CD4-positive, alpha-beta T cell (primary cell): ENCODE measurements at regions not wholly inside any gene's neighbourhood (a gene's known extent, or its start where the extent isn't known, plus 50 kb on each side); places are given as distances from the start of the nearest gene placed in this dataset.

Source experiments
- ATAC-seq: fragments of 200-7000 bp; cut with Tn5 transposase; one replicate; pipeline ENCODE4 v1.10.0; 2022; ENCODE audit warnings: mild to moderate bottlenecking; ENCODE audit not compliant: poor library complexity
- CTCF ChIA-PET: fragments of 350-600 bp; sonication (Branson Sonifier 250); formaldehyde crosslinking; loops from one replicate; lab custom pipeline; 2021; ENCODE audit warnings: antibody characterized with exemption, inconsistent platforms; lab: Charles Lee
- POLR2A ChIA-PET: fragments of 350-600 bp; sonication (Branson Sonifier 250); formaldehyde crosslinking; loops from one replicate; lab custom pipeline; 2021; ENCODE audit warnings: antibody characterized with exemption, inconsistent platforms; lab: Charles Lee
- DNase-seq, 14 experiments: peaks; one replicate each; pipeline ENCODE4 v3.0.0-alpha.2; 2013 to 2020; ENCODE audit warnings: mixed read lengths in 2 of 14
- H3K27ac ChIP-seq, 2 donors: one replicate each; pipeline versions ENCODE4 v1.5.1 to v1.7.0; 2013; ENCODE audit warnings: low read length in 2 of 2, low read depth in 1 of 2, mild to moderate bottlenecking in 1 of 2
- H3K27me3 ChIP-seq, 2 experiments: 1 replicate in 1 of 2; 2 replicates in 1 of 2; pipeline versions ENCODE4 v1.6.1 to v1.7.0; 2013; ENCODE audit warnings: low read length in 2 of 2, control low read depth in 1 of 2, mild to moderate bottlenecking in 1 of 2, moderate library complexity in 1 of 2; ENCODE audit not compliant: insufficient read depth in 2 of 2, control insufficient read depth in 1 of 2
- H3K36me3 ChIP-seq: one replicate; pipeline ENCODE4 v1.6.1; 2013; ENCODE audit warnings: low read length, control low read depth; ENCODE audit not compliant: insufficient read depth
- H3K4me1 ChIP-seq: one replicate; pipeline ENCODE4 v1.6.1; 2013; ENCODE audit warnings: low read length, control low read depth; ENCODE audit not compliant: insufficient read depth
- H3K4me3 ChIP-seq: one replicate; pipeline ENCODE4 v1.5.1; 2013; ENCODE audit warnings: mild to moderate bottlenecking, low read length, moderate library complexity
- H3K9me3 ChIP-seq, 2 experiments: 1 replicate in 1 of 2; 2 replicates in 1 of 2; pipeline versions ENCODE4 v1.6.1 to v1.7.0; 2013; ENCODE audit warnings: low read length in 2 of 2, mild to moderate bottlenecking in 2 of 2, control low read depth in 1 of 2, moderate library complexity in 1 of 2; ENCODE audit not compliant: control insufficient read depth in 1 of 2, insufficient read depth in 1 of 2
- H3K27ac Mint-ChIP-seq: one replicate; pipeline ENCODE4 v1.8.0; 2020; ENCODE audit warnings: mixed read lengths
- H3K27me3 Mint-ChIP-seq: one replicate; pipeline ENCODE4 v1.8.0; 2021; ENCODE audit warnings: mixed read lengths
- H3K36me3 Mint-ChIP-seq: one replicate; pipeline ENCODE4 v1.8.0; 2021; ENCODE audit warnings: low read depth, mixed read lengths
- H3K4me1 Mint-ChIP-seq: one replicate; pipeline ENCODE4 v1.8.0; 2021; ENCODE audit warnings: low read depth, mixed read lengths
- H3K4me3 Mint-ChIP-seq: one replicate; pipeline ENCODE4 v1.8.0; 2020; ENCODE audit warnings: mild to moderate bottlenecking, mixed read lengths
- H3K9me3 Mint-ChIP-seq: one replicate; pipeline ENCODE4 v1.8.0; 2020; ENCODE audit warnings: mixed read lengths
- CTCF ChIP-seq: fragments of 200-600 bp; IDR thresholded peaks from one replicate; pipeline ENCODE4 v1.8.0; 2022; ENCODE audit warnings: antibody characterized with exemption, mild to moderate bottlenecking
- intact Hi-C, 2 experiments: fragments of 100-400 bp; cut with DNase I in 1 of 2; cut with micrococcal nuclease in 1 of 2; formaldehyde crosslinking; loops; one replicate each; pipeline versions ENCODE4 v1.15.1 to v1.9.0; 2023 to 2025; cut with DNase I, micrococcal nuclease

DNA sequence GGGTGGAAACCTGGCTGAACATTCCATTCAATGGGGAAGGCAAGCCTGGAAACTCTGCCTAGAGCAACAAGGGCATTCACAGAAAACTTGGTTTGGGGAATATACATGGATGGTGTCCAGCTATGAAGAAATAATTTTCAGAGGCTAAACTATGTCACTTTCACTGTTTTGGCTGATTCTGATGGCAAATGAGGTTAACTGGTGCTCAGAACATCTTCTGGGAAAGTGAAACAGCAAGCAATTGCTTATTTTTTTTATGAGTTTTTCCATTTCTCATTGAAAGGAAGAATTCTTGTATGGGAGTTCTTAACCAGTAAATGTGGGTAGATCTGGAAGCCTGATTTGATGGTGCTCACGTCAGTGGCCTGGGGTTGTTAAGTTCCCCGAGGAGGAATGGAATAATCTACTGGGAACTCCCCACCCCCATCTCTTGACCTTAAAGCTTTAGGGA, 132.8 kb upstream of the BTG1 start:
- peaks cover 23% of the 10 kb centered on the region for H3K4me1 Mint-ChIP-seq
- intact Hi-C loops = no loop called here
- ChIA-PET POLR2A (interaction anchor here (1.4 kb wide), 1 partner anchor 11 kb away, joined by 4 read pairs; no protein-coding TSS in a partner anchor), CTCF (interaction anchor here (0.5 to 0.9 kb wide), 2 partner anchors 20 to 301 kb away, joined by 3 read pairs; no protein-coding TSS in a partner anchor)
- H3K27me3 ChIP-seq = no peaks in the 10 kb centered on the region
- H3K36me3 ChIP-seq = no peaks in the 10 kb centered on the region
- ATAC-seq (no peak), DNase-seq (no peak)
- no peaks in the 10 kb centered on the region for H3K9me3 ChIP-seq
- no peaks in the 10 kb centered on the region for H3K9me3 Mint-ChIP-seq
- H3K4me1 ChIP-seq = no peaks in the 10 kb centered on the region
- no peaks in the 10 kb centered on the region for H3K36me3 Mint-ChIP-seq
- no peak overlapping the region for H3K27ac Mint-ChIP-seq
- no peak for TF ChIP-seq CTCF
- no peaks in the 10 kb centered on the region for H3K27me3 Mint-ChIP-seq
- no peak overlapping the region for H3K4me3 Mint-ChIP-seq
- no peak overlapping the region for H3K4me3 ChIP-seq
- no peak overlapping the region for H3K27ac ChIP-seq

DNA sequence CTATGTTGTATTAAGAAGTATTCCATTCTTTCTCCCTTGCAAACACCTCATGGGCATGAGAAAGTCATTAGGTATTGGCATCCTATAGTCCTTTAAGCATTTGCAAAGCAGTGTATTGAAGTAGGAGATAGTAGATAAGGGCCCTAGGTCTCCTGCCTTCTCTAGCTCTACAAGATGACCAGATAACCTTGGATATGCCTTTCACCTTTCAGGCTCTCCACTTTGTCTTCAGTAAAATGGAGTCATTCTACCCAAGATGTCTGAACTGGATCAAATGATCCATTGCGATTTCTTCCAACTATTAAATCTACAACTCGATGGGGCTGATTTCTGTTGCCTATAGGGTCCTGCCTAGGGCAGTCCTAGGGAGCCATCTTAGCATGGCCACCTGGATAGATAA, 132.1 kb upstream of the BTG1 start:
- intact Hi-C loops = no loop called here
- H3K27me3 ChIP-seq = no peaks in the 10 kb centered on the region
- no peaks in the 10 kb centered on the region for H3K9me3 Mint-ChIP-seq
- no peaks in the 10 kb centered on the region for H3K4me1 ChIP-seq
- no peaks in the 10 kb centered on the region for H3K36me3 Mint-ChIP-seq
- ATAC-seq = no peak
- H3K27me3 Mint-ChIP-seq = no peaks in the 10 kb centered on the region
- H3K27ac ChIP-seq = no peak overlapping the region
- DNase-seq = no peak
- POLR2A ChIA-PET = no interaction called here
- H3K27ac Mint-ChIP-seq = no peak overlapping the region
- no peak for TF ChIP-seq CTCF
- no peaks in the 10 kb centered on the region for H3K36me3 ChIP-seq
- H3K4me3 ChIP-seq = no peak overlapping the region
- no peak overlapping the region for H3K4me3 Mint-ChIP-seq
- peaks cover 23% of the 10 kb centered on the region for H3K4me1 Mint-ChIP-seq
- no peaks in the 10 kb centered on the region for H3K9me3 ChIP-seq
- CTCF ChIA-PET = no interaction called here

DNA sequence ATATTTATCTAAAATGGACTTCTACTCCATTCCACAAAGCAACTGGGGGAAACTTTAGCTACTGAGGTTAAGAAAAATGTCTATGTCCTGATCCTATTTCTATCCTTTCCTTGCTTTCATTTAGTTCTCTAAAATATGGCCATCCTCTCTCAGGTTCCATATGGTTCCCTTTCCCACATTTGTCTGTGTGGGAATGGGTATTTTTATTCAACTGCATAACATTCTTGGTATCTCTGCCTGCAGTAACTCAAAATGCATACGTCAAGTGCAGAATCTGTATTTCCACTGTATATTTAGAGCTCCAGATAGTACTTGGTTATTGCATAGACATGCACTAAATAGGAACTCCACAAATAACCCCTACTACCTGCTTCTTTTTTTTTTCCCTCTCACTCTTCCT, 130.6 kb upstream of the BTG1 start:
- intact Hi-C loops = no loop called here
- CTCF ChIA-PET = no interaction called here
- Histone ChIP-seq H3K27me3 (no peaks in the 10 kb centered on the region), H3K4me3 (no peak overlapping the region), H3K9me3 (no peaks in the 10 kb centered on the region), H3K27ac (no peak overlapping the region), H3K36me3 (no peaks in the 10 kb centered on the region), H3K4me1 (no peaks in the 10 kb centered on the region)
- H3K27me3 Mint-ChIP-seq = no peaks in the 10 kb centered on the region
- POLR2A ChIA-PET = interaction anchor here (1.0 to 1.3 kb wide), 3 partner anchors 14 to 229 kb away, joined by 3 read pairs; partner anchors contain the start of gene BTG1
- H3K36me3 Mint-ChIP-seq = no peaks in the 10 kb centered on the region
- no peak overlapping the region for H3K4me3 Mint-ChIP-seq
- DNase-seq (no peak), ATAC-seq (no peak)
- peaks cover 23% of the 10 kb centered on the region for H3K4me1 Mint-ChIP-seq
- H3K9me3 Mint-ChIP-seq = no peaks in the 10 kb centered on the region
- TF ChIP-seq CTCF = no peak
- H3K27ac Mint-ChIP-seq = no peak overlapping the region
